GM19455 (cell line): ENCODE measurements at regions not wholly inside any gene's neighbourhood (a gene's known extent, or its start where the extent isn't known, plus 50 kb on each side); places are given as distances from the start of the nearest gene placed in this dataset.
"Not testable (repeated sequence)": the region's sequence is repeated elsewhere in the genome, so short reads cannot be mapped to it uniquely, and the experiment has no call there.

Experiments
- ATAC-seq: cut with Tn5 transposase; IDR thresholded peaks from one replicate; pipeline ENCODE4 v1.9.1; 2021; ENCODE audit not compliant: unreplicated experiment

- ATAC-seq: no peak
These were observed 900.3 kb upstream of the SORCS1 start for GRCh38 chr10:108064746-108065260.

DNA sequence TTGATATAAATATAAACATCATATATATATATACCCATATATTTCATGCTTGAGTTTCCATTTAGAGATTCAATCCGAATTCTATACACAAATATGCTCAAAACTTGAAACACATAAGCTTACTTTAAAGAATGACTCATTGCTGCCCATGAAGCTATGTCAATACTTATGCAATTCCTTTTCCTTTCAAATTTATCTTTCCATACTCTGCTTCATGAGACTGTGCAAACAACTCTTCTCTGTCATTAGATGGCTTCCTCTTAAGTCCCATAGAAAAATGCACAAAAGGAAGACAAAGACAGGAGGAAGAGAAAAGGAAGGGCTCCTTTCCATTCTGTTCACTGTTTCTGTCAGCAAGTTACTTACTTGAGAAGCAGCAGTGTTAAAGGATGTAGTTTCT lies 895.7 kb upstream of the SORCS1 start:
- ATAC-seq: no peak

GRCh38 chr10:108055506-108055905 lies 891.0 kb upstream of the SORCS1 start:
- no peak for ATAC-seq

- ATAC-seq: no peak
These were observed 888.5 kb upstream of the SORCS1 start for GRCh38 chr10:108052981-108053380.

DNA sequence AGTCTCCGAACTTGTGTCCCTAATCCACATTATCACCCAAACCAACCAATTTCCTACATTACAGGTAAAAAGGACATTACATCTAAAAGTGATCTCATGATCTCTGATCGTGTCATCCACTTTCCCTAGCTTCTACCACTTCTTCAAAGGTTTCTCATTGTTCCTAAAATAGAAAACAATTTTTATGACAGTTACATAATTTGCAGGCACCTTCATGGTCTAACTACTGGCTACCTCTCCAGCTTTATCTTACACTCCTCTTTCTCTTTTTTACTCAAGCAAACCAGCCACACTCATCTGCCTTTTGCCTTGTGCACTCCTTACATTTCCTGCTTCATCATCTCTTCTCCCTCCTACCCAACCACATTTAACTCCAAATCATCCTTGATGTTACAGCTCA lies 886.7 kb upstream of the SORCS1 start:
- ATAC-seq: no peak

DNA sequence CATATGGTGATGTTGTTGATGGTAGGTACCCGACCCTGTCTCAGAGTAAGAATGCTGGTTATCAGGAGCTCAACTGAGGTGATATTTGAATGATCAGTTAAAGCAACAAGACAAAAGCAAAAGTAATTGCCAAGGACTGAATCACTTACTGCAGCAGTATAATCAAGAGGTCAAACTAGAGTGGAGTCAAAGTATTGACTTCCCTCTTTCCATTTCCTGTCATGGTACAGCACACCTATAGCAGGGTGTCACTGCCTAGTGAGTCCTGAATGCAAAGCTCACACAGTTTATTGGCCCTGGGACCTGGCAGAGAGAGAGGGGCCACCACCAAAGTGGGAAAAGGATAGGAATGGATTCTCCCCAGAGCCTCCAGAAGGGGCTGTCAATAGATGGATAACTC lies 886.1 kb upstream of the SORCS1 start:
- no peak for ATAC-seq

DNA sequence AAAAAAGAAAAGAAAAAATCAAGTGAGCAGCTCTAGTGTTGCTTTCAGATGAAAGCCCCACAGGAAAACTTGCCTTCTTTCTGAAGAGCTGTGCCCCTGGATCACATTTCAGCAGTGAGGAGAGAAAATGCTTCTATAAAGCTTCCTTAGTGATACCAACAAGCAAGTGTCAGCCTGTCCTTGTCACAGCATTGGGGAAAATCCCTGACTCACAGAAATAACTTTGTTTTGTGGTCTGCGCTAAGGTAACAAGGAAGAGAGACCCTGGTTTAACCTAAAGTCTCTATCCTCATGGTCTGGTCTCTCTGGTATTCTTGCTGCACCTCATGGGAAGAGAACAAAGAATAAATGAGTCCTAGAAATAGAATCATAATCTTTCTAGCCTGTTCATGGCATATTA lies 885.2 kb upstream of the SORCS1 start:
- ATAC-seq: no peak

DNA sequence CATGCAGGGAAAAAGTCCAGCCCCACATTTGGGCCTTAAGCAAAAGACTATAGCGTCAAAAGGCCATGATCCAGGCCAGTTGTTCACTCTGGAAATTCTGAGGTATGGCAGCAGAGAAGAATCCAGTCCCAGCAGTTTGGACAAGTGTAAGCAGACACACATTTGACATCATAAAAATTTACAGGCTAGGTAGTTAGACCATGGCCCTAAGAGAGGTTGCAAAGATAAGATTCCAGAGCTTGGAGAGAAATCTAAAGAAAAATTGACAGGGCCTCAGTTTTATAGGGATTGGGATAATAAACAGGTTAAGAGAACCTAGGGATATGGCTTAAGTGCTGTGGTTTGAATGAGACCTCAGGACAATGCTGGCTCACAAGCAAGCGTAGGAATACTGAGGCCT lies 884.4 kb upstream of the SORCS1 start:
- ATAC-seq: no peak

DNA sequence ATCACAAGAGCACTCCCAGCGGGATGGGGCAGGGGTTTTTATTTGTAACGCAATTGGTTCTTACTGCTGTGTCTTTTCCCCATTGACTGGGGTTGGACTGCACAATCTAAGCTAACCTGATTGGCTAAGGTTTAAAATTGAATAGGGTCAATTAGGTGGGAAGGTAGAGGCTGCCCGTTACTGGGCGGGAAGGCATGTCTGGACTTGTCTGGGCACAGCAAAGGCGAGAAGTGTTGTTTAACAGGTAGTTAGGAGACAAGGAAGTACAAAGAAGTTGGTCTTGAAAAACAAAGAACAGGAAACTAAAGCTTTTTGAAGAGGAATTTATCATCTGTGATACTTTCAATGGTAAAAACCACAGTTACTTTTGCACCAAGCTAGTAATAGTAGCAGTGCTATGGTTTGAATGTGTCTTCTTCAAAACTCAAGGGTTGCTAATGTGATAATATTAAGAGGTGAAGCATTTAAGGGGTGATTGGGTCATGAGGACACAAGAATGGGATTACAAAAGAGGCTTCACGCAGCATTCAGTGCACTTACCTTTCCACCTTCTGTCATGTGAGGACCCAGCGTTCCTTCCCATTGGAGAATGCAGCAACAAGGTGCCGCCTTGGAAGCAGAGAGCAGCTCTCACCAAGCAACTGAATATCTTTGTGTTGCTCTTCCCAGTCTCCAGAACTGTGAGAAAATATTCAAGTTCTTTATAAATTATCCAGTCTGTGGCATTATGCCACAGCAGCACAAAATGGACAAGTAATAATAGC lies 875.5 kb upstream of the SORCS1 start:
- ATAC-seq: no peak

DNA sequence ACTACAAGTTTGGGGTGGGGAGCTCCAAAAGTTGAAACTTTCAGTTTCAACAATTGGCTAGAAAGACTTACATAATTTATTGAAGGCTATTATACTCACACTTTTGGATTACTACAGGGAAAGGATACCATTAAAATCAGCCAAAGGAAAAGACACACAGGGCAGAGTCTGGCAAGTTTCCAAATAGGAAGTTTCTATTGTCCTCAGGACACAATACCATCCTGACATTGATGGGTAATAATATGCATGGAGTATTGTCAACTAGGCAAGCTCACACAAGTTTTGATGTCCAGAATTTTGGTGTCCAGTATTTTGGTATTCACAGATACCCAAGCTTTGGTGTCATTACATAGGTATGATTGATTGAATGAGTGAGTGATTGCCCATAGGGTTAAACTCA lies 872.6 kb upstream of the SORCS1 start:
- ATAC-seq: no peak

DNA sequence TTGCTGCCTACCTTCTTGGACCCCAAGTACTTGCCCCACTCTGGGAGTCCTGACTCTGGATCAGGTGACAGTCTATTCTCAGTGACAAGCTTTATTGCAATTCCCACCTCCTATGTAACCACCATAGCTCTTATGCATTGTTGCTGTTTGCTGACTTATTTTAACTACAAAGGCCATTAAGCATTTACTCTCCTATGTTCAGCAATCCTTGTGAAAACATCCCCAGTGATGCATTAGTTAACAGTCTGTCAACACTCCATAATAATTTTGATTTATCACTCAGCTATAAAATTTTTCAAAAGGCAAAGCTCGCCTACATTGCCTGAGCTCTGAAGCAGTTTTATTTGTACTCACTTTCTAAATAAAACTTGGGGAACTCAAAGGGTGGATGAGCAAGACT lies 871.8 kb upstream of the SORCS1 start:
- no peak for ATAC-seq

DNA sequence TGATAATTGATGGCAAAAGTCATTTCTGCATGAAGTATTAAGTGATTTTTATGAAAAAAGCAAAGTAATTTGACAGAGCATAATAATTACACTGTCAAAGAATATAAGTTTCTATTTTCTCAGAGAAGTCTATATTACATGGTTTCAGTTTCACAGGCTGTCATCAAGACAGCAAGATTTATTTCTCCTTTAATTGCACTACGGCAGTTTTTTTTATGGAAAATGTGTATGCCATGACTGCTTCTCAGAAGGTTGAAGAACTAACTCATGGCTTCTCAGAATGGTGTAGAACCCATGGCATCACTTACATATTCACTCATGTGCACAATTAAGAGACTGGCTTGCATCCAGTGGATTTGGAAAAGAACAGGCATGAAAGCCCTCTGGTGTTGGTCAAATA lies 870.3 kb upstream of the SORCS1 start:
- no peak for ATAC-seq

DNA sequence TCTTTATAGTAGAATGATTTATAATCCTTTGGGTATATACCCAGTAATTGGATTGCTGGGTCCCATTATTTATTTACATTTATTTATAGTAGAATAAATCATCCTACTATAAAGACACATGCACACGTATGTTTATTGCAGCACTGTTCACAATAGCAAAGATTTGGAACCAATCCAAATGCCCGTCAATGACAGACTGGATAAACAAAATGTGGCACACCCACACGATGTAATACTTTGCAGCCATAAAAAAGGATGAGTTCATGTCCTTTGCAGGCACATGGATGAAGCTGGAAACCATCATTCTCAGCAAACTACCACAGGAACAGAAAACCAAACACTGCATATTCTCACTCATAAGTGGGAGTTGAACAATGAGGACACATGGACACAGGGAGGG lies 869.0 kb upstream of the SORCS1 start:
- ATAC-seq: not testable (repeated sequence)

- no peak for ATAC-seq
These were observed 867.0 kb upstream of the SORCS1 start for GRCh38 chr10:108031505-108031904.

DNA sequence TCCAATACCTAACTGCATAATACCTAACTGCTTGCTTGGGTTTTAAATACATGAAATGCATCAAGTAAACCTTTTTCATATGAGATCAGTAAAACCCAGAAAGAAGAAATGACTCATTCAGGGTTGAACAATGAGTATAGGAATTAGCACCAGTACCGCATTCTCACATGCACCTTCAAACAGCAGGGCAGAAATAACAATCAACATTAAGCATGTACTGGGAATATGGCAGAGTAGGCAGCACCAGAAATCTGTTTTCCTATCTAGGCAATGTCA lies 850.3 kb upstream of the SORCS1 start:
- ATAC-seq: no peak

DNA sequence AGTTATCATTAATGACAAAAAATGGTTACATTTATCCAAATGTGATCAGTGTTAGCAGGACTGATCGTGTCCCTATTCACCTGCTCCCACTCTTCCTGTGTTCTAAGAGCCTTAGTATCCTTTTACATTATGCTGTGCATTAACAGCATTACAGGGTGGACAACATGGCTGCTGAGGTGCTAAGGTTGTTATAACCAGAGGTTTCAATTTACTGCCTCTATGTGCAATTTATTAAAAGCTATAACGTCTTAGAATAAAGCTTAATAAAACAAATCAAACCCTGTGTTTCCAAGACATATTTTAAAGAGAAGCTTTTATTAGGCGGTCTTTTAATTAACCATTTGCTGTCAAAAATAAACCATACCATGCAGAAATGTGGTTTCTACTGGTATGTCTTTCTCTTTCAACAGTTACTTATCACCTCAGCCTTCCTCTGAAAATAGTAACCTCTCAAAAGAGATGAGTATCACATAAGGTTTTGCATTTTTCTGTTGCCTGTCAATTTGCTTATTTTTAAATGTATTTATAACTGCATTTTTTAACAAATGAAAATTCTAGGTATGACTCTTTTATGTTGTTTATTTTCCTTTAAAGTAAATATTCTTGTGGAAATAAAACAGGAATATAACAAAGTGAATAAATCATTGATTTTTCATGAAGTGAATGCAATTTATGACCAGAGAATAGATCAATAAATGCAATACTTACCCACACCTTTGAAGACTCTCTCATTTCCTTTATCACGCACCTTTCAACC lies 849.8 kb upstream of the SORCS1 start:
- no peak for ATAC-seq

GRCh38 chr10:108005627-108006026 lies 841.1 kb upstream of the SORCS1 start:
- no peak for ATAC-seq

DNA sequence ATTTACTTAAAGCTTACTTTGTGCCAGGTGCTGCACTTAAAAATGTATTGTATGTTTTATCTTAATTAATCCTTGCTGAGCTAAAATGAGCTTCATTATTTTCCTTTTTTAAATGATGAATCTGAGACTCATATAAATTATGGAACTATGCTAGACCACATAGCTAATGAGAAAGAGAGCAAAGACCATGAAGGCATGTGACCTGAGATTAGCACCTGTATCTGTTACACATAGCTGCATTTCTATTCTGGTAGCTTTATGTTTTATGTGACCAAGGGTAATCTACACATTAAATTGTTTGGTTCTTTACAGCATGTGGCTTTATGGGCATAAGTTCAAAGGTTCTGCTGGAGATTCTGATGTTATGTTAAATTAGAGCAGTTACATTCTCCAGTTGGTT lies 839.1 kb upstream of the SORCS1 start:
- ATAC-seq: no peak

- ATAC-seq: no peak
These were observed 838.6 kb upstream of the SORCS1 start for GRCh38 chr10:108003061-108003460.

- no peak for ATAC-seq
These were observed 835.9 kb upstream of the SORCS1 start for GRCh38 chr10:108000365-108000764.

GRCh38 chr10:107994621-107995270 lies 830.2 kb upstream of the SORCS1 start:
- no peak for ATAC-seq

DNA sequence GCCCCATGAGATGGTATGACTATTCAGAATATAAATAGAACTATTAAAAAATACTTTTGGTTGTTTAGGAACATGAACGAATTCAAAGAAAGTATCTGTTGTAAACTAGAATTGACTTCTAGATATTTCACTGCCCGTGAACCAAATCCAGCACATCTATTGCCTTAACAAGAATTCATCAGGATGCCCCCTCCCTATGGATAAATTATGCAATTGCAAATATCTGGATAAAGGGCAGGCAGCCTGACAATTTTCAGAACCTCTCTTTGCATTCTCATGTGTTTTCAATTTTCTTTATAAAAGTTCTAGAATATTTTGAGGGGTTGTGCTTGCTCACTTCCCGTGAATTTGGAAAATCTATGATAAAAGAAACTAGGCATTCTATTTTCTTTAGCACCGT lies 822.1 kb upstream of the SORCS1 start:
- no peak for ATAC-seq
